HCT116 (cell line): ENCODE measurements at regions not wholly inside any gene's neighbourhood (a gene's known extent, or its start where the extent isn't known, plus 50 kb on each side); places are given as distances from the start of the nearest gene placed in this dataset.

ENCODE experiments used
- CTCF ChIP-seq, 3 experiments: fragments of 200-600 bp in 1 of 3; sonication (generic) in 1 of 3; IDR thresholded peaks in 2 of 3; conservative IDR thresholded peaks in 1 of 3; 2 replicates each; pipeline ENCODE4 v1.5.1; 2012 to 2017; ENCODE audit warnings: low read depth in 2 of 3, low read length in 2 of 3, antibody characterized with exemption in 1 of 3, borderline replicate concordance in 1 of 3, control low read depth in 1 of 3, mild to moderate bottlenecking in 1 of 3, mixed read lengths in 1 of 3, mixed run types in 1 of 3, moderate library complexity in 1 of 3; ENCODE audit not compliant: insufficient read depth in 1 of 3
- EZH2 ChIP-seq: fragments of 200-600 bp; sonication (generic); IDR thresholded peaks from 2 replicates; pipeline ENCODE4 v1.6.1; 2017; ENCODE audit warnings: antibody characterized with exemption, mixed run types
- EZH2phosphoT487 ChIP-seq: fragments of 200-600 bp; IDR thresholded peaks from 2 replicates; pipeline ENCODE4 v1.6.1; 2018; ENCODE audit warnings: antibody characterized with exemption, borderline replicate concordance
- POLR2A ChIP-seq: IDR thresholded peaks from 2 replicates; pipeline ENCODE4 v1.7.0; 2011; ENCODE audit warnings: borderline replicate concordance; ENCODE audit not compliant: insufficient read depth, insufficient read length; ENCODE audit errors: extremely low read depth
- TCF7L2 ChIP-seq: IDR thresholded peaks from 2 replicates; pipeline ENCODE4 v1.7.0; 2011; ENCODE audit warnings: borderline replicate concordance, inconsistent platforms; ENCODE audit not compliant: insufficient read depth, insufficient read length; ENCODE audit errors: extremely low read depth

GRCh38 chr6:50524341-50524740 lies 189.0 kb upstream of the TFAP2D start:
- no peak for TF ChIP-seq EZH2
- no peak for TF ChIP-seq CTCF (IDR thresholded peaks at IDR 0.05 in 2 of 3, conservative IDR thresholded peaks at IDR 0.05 in 1 of 3; ENCODE audit: borderline replicate concordance in 1 of 3, insufficient read depth in 1 of 3, low read depth in 2 of 3, low read length in 2 of 3)
- TF ChIP-seq EZH2phosphoT487 = no peak
- no peak for TF ChIP-seq TCF7L2
- no peak for TF ChIP-seq POLR2A
